Amniotic stem cell (primary cell): ENCODE measurements at regions not wholly inside any gene's neighbourhood (a gene's known extent, or its start where the extent isn't known, plus 50 kb on each side); places are given as distances from the start of the nearest gene placed in this dataset.

Experiments used
- DNase-seq: peaks from one replicate; lab custom pipeline; 2025; lab: John Stamatoyannopoulos, UW

- no peak for DNase-seq
Observed at GRCh38 chr13:110773480-110773879, 60.0 kb downstream of the ING1 start.

DNA sequence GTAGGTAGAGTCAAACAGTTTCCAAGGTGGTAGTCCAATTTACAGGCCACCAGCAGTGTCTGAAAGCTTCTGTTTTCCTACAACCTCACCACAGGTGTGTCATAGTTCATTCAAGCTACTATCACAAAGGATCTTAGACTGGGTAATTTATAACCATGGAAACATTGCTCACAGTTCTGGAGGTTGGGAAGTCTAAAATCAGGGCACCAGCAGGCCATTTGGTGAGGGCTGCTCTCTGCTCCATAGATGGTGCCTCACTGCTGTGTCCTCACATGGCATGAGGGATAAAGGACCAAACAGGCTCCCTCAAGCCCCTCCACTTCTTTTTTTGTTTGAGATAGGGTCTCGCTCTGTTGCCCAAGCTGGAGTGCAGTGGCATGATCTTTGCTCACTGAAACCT is 60.6 kb downstream of the ING1 start:
- no peak for DNase-seq

DNA sequence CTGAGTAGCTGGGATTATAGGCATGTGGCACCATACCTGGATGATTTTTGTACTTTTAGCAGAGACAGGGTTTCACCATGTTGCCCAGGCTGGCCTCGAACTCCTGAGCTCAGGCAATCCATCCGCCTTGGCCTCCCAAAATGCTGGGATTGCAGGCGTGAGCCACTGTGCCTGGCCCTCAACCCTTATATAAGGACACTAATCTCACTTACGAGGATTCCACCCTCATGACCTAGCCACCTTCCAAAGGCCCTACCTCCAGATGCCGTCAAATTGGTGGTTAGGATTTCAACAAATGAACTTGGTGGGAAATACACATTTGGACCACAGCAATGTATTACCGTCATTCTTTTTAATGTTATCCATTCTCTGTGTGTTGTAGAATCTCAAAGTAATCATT is 61.0 kb downstream of the ING1 start:
- DNase-seq: no peak

- no peak for DNase-seq
Observed at GRCh38 chr13:110775576-110775975, 62.1 kb downstream of the ING1 start.

- DNase-seq: no peak
Observed at GRCh38 chr13:110777251-110777820, 63.8 kb downstream of the ING1 start.

DNA sequence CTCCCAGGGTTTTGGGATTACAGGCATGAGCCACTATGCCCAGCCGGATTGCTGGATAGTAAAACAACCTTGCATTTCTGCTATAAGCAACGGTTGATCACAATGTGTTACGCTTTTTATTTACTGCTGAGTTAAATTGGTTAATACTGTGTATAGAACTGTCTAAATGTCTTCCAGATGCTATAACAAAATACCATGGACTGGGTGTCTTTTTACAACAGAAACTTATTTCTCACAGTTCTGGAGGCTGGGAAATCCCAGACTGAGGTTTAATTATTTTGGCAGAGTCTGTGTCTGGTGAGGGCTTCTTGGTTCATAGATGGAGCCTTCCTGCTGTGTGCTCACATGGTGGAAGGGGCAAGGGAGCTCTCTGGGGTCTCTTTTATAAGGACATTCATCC is 65.5 kb downstream of the ING1 start:
- no peak for DNase-seq

DNA sequence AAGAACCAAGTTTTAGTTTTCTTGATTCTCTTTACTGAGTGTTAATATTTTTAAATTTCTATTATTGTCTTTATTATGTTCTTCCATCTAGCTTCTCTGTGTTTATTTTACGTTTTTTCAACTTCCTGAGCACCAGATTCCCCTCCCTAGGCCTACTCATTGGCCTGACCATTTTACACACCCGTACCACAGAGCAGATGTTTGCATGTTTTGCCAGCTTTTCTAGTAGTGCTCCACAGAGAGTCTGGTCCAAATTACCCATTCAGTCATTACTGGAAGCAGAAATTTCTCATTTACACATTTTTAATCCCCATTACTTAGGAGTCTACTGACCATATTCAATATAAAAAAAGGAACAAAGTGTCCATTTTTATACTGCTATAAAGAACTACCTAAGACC is 66.9 kb downstream of the ING1 start:
- DNase-seq: no peak

DNA sequence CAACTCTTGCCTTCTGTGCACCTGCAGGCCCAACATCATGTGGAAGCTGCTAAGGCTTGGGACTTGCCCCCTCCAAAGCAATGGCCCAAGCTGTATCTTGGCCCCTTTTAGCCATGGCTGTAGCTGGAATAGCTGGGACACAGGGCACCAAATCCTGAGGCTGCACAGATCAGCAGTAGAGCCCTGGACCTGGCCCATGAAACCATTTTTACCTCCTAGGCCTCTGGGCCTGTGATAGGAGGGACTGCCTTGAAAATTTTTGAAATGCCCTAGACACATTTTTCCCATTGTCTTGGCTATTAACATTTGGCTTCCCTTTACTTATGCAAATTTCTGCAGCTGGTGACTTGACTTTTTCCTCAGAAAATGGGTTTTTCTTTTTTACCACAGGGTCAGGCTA is 68.7 kb downstream of the ING1 start:
- no peak for DNase-seq

DNA sequence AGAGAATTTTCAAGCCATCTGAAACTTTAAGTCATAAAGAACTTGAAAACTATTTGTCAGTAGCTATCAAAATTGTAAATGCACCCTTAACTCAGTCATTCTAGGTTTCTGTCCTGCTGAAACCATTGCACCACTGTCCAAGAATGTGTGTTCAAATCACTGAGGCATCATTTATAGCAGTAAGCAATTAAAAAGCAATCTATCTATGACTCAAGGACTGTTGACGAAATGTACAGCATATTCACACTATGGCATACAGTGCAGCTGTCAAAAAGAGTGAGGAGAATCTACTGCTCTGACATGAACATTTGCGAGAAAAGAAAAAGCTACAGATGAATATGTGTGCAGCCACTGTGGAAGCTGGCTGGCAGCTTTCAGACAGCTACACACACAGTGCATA is 71.2 kb downstream of the ING1 start:
- DNase-seq: no peak

DNA sequence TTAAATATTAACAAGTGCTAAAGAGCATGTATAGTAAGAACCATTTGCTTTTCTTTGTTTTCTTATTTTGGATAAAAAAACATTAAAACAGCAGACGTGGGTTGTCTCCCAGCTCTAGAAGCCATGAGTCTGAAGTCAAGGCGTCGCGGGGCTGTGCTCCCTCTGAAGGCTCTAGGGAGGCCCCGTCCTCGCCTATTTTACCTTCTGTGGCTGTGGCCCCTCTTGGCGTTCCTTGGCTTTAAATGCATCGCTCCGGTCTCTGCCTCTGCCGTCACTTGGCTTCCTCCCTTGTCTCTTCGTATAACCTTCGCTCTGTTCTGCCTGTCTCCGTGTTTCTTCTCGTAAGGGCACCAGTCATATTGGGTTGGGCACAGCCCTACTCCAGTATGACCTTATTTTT is 75.3 kb downstream of the ING1 start:
- no peak for DNase-seq

DNA sequence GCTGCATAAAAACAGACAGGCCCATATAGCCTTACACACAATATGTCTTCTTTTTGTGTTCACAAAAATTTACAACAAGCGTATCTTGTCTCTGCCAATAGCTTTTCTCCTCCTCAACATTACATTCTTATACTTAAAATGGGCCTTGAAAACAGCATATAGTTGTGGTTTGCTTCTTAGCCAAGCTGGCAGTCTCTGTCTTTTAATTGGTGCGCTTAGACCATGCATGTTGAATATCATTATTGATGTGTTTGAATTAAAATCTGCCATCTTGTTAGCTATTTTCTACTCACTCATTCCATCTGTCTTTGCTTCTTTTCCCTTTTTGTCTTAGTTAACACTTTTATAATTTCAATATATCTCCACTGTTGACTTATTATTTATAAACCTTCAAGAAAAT is 76.4 kb downstream of the ING1 start:
- DNase-seq: no peak

DNA sequence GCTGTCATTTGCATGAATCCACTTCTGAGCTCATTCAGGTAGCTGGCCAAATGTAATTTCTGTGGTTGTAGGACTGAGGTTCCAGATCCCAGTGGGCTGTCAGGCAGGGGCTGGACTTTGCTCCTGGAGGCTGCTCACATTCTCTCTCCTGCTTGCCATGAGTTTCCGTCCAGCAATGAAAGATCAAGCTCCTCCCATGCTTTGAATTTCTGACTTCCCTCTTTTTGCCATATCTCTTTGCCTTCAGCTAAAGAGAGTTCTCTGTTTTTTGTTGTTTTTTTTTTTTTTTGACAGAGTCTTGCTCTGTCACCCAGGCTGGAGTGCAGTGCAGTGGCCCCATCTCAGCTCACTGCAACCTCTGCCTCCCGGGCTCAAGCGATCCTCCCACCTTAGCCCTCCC is 76.9 kb downstream of the ING1 start:
- no peak for DNase-seq

DNA sequence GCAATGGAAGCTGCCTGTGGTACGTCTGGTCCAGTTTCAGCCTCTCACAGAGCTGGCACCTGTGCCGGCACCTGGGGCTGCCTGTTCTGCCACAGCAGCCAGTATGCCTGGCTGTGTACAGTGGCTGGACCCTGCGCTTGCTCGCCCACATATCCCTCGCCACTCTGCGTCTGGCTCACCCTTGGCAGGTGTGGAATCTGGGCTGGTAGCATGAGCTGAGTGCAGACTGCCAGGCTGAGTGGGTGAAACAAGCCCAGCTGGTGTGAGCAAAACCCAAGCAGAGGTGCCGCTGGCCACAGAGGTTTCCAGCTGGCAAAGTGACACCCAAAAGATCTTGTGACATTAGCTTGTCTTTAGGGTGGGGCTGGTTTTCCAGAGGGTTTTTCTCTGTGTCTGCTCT is 80.7 kb downstream of the ING1 start:
- DNase-seq: no peak

- no peak for DNase-seq
Observed at GRCh38 chr13:110797230-110797877, 83.9 kb downstream of the ING1 start.

- DNase-seq: no peak
Observed at GRCh38 chr13:110798081-110798994, 84.8 kb downstream of the ING1 start.

- DNase-seq: peak; percentile 63
Observed at GRCh38 chr13:110799246-110800236, 86.0 kb downstream of the ING1 start.

DNA sequence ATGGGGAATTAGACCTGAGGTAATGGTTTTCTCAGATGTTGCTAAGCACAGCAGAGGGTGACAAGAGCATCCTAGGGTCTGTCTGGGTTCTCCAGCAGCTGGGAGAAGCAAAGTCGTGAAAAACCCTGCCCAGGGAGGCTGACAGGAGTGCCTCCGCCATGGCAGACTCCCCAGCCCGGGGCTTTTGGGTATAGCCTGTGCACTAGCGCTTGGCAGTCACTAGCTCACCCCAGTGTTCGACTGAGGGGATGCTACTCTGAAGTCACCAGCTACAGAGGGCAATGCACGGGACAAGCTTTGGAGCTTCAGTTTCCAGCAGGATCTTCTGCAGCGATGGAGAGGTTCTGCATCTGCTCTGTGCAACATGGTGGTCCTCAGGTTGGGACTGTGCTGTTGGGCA is 87.5 kb downstream of the ING1 start:
- DNase-seq: no peak

GRCh38 chr13:110802260-110802659 is 88.8 kb downstream of the ING1 start:
- no peak for DNase-seq

GRCh38 chr13:110806636-110807035 is 93.1 kb downstream of the ING1 start:
- DNase-seq: no peak

- DNase-seq: no peak
Observed at GRCh38 chr13:110807546-110807945, 94.0 kb downstream of the ING1 start.

DNA sequence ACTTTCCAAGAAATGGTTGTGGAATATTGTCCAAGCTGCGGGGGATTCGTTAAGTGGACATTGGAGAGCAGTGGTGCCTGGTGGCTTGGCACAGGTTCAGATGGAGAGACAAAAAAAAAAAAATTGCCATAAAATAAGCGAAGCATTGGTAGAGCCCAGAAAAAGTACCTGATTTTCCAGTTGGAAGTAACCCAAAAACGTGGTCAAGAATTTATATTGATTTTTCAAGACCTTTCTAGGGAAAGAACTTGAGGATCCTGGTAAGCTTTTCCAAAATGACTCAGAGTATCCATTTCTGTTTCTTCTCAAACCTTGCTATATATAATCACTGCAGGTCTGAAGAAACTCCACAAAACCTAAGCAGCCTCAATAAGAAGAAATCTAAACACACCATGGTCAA is 94.6 kb downstream of the ING1 start:
- DNase-seq: no peak

- DNase-seq: no peak
Observed at GRCh38 chr13:110809871-110810486, 96.5 kb downstream of the ING1 start.
